HepG2 (cell line): ENCODE measurements at regions not wholly inside any gene's neighbourhood (a gene's known extent, or its start where the extent isn't known, plus 50 kb on each side); places are given as distances from the start of the nearest gene placed in this dataset.

Experiments used
- ATAC-seq: fragments of 200-7000 bp; cut with Tn5 transposase; 3 replicates; pipeline ENCODE4 v1.9.1; 2020; ENCODE audit warnings: mild to moderate bottlenecking, moderate library complexity
- BruUV-seq: library from RNA; stranded (reverse); fragments of 400-500 nt; replicated peaks from 2 replicates; lab custom pipeline; 2021; lab: Mats Ljungman, UMichigan
- CTCF ChIA-PET: fragments of 300-600 bp; formaldehyde crosslinking; extraction: SDS; loops from one replicate; lab custom pipeline; 2021; ENCODE audit warnings: low total read pairs, inconsistent platforms, low intra/inter-chr PET ratio; lab: Yijun Ruan, JAX
- POLR2A ChIA-PET: fragments of 350-600 bp; sonication (Branson Sonifier 250); formaldehyde crosslinking; loops from one replicate; lab custom pipeline; 2020; ENCODE audit warnings: antibody characterized with exemption, inconsistent platforms; lab: Yijun Ruan, JAX
- DNase-seq: peaks from one replicate; pipeline ENCODE4 v3.0.0-alpha.2; 2015; ENCODE audit warnings: low spot score
- FAIRE-seq: peaks from 3 replicates; lab custom pipeline; 2011; peaks lifted over from hg19 to GRCh38; lab: Jason Lieb, UNC
- H2AFZ ChIP-seq: one replicate; pipeline ENCODE4 v1.6.1; 2011; ENCODE audit warnings: low read length, inconsistent platforms
- H3K27ac ChIP-seq: fragments of 300-600 bp; 3 replicates; pipeline ENCODE4 v1.8.0; 2011; ENCODE audit warnings: mixed run types, mild to moderate bottlenecking, mixed read lengths, low read length, inconsistent platforms; ENCODE audit not compliant: insufficient read depth; ENCODE audit errors: extremely low read length
- H3K27me3 ChIP-seq, 2 experiments: fragments of 200-600 bp in 1 of 2; 2 replicates in 1 of 2; 3 replicates in 1 of 2; pipeline versions ENCODE4 v1.6.0 to v1.8.0; 2011; ENCODE audit warnings: low read length in 2 of 2, mild to moderate bottlenecking in 2 of 2, moderate library complexity in 2 of 2, inconsistent platforms in 1 of 2; ENCODE audit not compliant: insufficient read depth in 2 of 2, control insufficient read depth in 1 of 2
- H3K36me3 ChIP-seq, 2 experiments: fragments of 200-600 bp in 1 of 2; replicated peaks in 1 of 2; 2 replicates in 1 of 2; 3 replicates in 1 of 2; pipeline versions ENCODE4 v1.5.1 to v1.8.0; 2011; ENCODE audit warnings: low read length in 2 of 2, inconsistent platforms in 1 of 2; ENCODE audit not compliant: insufficient read depth in 2 of 2, control insufficient read depth in 1 of 2
- H3K4me1 ChIP-seq: 2 replicates; pipeline ENCODE4 v1.5.1; 2012; ENCODE audit warnings: low read length, inconsistent platforms; ENCODE audit not compliant: insufficient read depth
- H3K4me2 ChIP-seq: 2 replicates; pipeline ENCODE4 v1.6.0; 2011; ENCODE audit warnings: low read depth, low read length, inconsistent platforms
- H3K4me3 ChIP-seq, 3 experiments: fragments of 200-600 bp in 1 of 3; sonication (generic), shearing (Covaris generic) in 1 of 3; replicated peaks in 1 of 3; 2 replicates each; pipeline ENCODE4 v1.5.1; 2011 to 2016; ENCODE audit warnings: low read length in 3 of 3, inconsistent platforms in 2 of 3, low read depth in 2 of 3, mild to moderate bottlenecking in 2 of 3, control low read depth in 1 of 3, mixed read lengths in 1 of 3; ENCODE audit not compliant: insufficient read depth in 1 of 3
- H3K79me2 ChIP-seq: one replicate; pipeline ENCODE4 v1.6.1; 2011; ENCODE audit warnings: low read length, inconsistent platforms; ENCODE audit not compliant: insufficient read depth
- H3K9ac ChIP-seq: 2 replicates; pipeline ENCODE4 v1.6.0; 2011; ENCODE audit warnings: mild to moderate bottlenecking, low read depth, low read length, inconsistent platforms; ENCODE audit not compliant: insufficient read depth
- H3K9me3 ChIP-seq: 2 replicates; pipeline ENCODE4 v1.5.1; 2012; ENCODE audit warnings: mild to moderate bottlenecking, low read length
- H4K20me1 ChIP-seq: 2 replicates; pipeline ENCODE4 v1.6.0; 2011; ENCODE audit warnings: inconsistent platforms, mild to moderate bottlenecking, low read length, moderate library complexity; ENCODE audit not compliant: insufficient read depth
- SOX13 ChIP-seq, 3 experiments: fragments of 450-650 bp in 1 of 3; sonication (generic) in 1 of 3; formaldehyde crosslinking in 1 of 3; IDR thresholded peaks in 2 of 3; conservative IDR thresholded peaks in 1 of 3; 2 replicates each; pipeline versions ENCODE4 v1.5.0 to v1.6.1; 2016 to 2020; ENCODE audit warnings: antibody characterized with exemption in 1 of 3, mild to moderate bottlenecking in 1 of 3, missing compliant biosample characterization in 1 of 3, missing genetic modification reagents in 1 of 3, moderate library complexity in 1 of 3
- ZC3H13 ChIP-seq: sonication (generic); formaldehyde crosslinking; IDR thresholded peaks from 2 replicates; pipeline ENCODE4 v1.8.1; 2023; ENCODE audit warnings: mild to moderate bottlenecking, missing genetic modification reagents, moderate library complexity
- WGBS: methylation state at CpG from one replicate; pipeline ENCODE4 v1.1.6; 2017; ENCODE audit warnings: low lambda C conversion rate; 5-methylcytosine and 5-hydroxymethylcytosine counted together
- in situ Hi-C: cut with HindIII; loops from 2 replicates; pipeline ENCODE4 v1.10.0; 2017; ENCODE audit warnings: low pct_unique_long_range_greater_than_20kb; ENCODE audit not compliant: extremely low pct_ligation_motif_present
- intact Hi-C: fragments of 100-400 bp; cut with micrococcal nuclease; formaldehyde crosslinking; loops from one replicate; pipeline ENCODE4 v1.10.0; 2022; ENCODE audit not compliant: unreplicated experiment

DNA sequence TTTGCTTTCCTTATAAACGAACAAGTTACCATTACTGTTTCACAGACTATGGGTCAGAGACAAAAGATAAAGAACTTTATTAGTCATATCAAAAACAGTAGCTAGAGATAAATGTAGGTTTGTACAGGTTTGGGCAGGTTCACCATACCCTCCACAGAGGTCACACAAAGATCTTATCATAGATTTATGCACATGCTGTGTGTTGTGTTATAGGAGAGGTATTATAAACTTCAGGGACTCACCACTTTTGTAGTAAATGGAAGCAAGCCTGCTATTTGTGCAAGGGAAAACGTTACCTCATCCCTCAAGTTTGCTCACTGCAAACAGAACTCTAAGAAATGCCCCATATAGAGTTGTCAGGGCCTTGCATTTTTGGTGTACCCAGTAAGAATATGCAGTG lies 584.5 kb upstream of the LRRTM1 start:
- POLR2A ChIA-PET, result no interaction called here
- Histone ChIP-seq H3K4me1 (no peaks in the 10 kb centered on the region), H3K4me3 (no peak overlapping the region), H3K9ac (no peak overlapping the region), H3K79me2 (no peaks in the 10 kb centered on the region), H3K4me2 (no peak overlapping the region), H3K9me3 (peaks cover 62% of the 10 kb centered on the region), H2AFZ (no peak overlapping the region), H3K36me3 (no peaks in the 10 kb centered on the region), H4K20me1 (no peaks in the 10 kb centered on the region), H3K27me3 (no peaks in the 10 kb centered on the region), H3K27ac (no peak overlapping the region)
- WGBS, result 1% methylated on average over 2 of the region's 2 CpGs
- no peak for ATAC-seq
- BruUV-seq, result no TSS peak
- intact Hi-C loops (no loop called here), in situ Hi-C loops (no loop called here)
- no peak for DNase-seq
- no peak for TF ChIP-seq ZC3H13 (CRISPR knock-in tag)
- CTCF ChIA-PET, result no interaction called here
- FAIRE-seq, result no peak

- H3K4me1 ChIP-seq, result no peaks in the 10 kb centered on the region
- no peak overlapping the region for H3K4me2 ChIP-seq
- intact Hi-C loops (no loop called here), in situ Hi-C loops (no loop called here)
- no TSS peak for BruUV-seq
- ChIA-PET CTCF (no interaction called here), POLR2A (no interaction called here)
- peaks cover 57% of the 10 kb centered on the region for H3K9me3 ChIP-seq
- whole genome bisulfite sequencing, result 5% methylated on average over 2 of the region's 2 CpGs
- H3K79me2 ChIP-seq, result no peaks in the 10 kb centered on the region
- no peak overlapping the region for H3K9ac ChIP-seq
- no peaks in the 10 kb centered on the region for H3K36me3 ChIP-seq
- DNase-seq (no peak), FAIRE-seq (no peak), ATAC-seq (no peak)
- no peak overlapping the region for H2AFZ ChIP-seq
- H3K27ac ChIP-seq, result no peak overlapping the region
- no peak for TF ChIP-seq SOX13 (IDR thresholded peaks at IDR 0.05)
- TF ChIP-seq SOX13 (CRISPR knock-in tag; conservative IDR thresholded peaks at IDR 0.05 in 1 of 2, IDR thresholded peaks at IDR 0.05 in 1 of 2), result no peak
- no peaks in the 10 kb centered on the region for H4K20me1 ChIP-seq
- no peaks in the 10 kb centered on the region for H3K27me3 ChIP-seq
- no peak overlapping the region for H3K4me3 ChIP-seq
Measured at GRCh38 chr2:80887841-80888378, 583.4 kb upstream of the LRRTM1 start.
